SK-N-SH (cell line): ENCODE measurements at regions not wholly inside any gene's neighbourhood (a gene's known extent, or its start where the extent isn't known, plus 50 kb on each side); places are given as distances from the start of the nearest gene placed in this dataset.

Experiments used
- CTCF ChIA-PET: fragments of 300-600, 350-600 bp; formaldehyde crosslinking; extraction: SDS; loops from one replicate; lab custom pipeline; 2021; lab: Yijun Ruan, JAX
- POLR2A ChIA-PET: fragments of 350-600 bp; sonication (Branson Sonifier 250); formaldehyde crosslinking; extraction: SDS; loops from one replicate; lab custom pipeline; 2020; ENCODE audit warnings: antibody characterized with exemption, inconsistent platforms; lab: Yijun Ruan, JAX
- DNase-seq: peaks from one replicate; pipeline ENCODE4 v3.0.0; 2012
- H2AFZ ChIP-seq: fragments of 200-600 bp; sonication (generic); 2 replicates; pipeline ENCODE4 v1.8.1; 2016; ENCODE audit warnings: antibody characterized with exemption, mild to moderate bottlenecking, low read depth
- H3F3A ChIP-seq: fragments of 200-600 bp; sonication (generic); replicated peaks from 2 replicates; pipeline ENCODE3; 2016; ENCODE audit warnings: antibody characterized with exemption, mild to moderate bottlenecking; ENCODE audit not compliant: insufficient read depth
- H3K27ac ChIP-seq, 2 experiments: fragments of 200-500 bp in 1 of 2; fragments of 200-600 bp in 1 of 2; sonication (Bioruptor generic) in 1 of 2; sonication (generic), shearing (Covaris generic) in 1 of 2; 2 replicates each; pipeline versions ENCODE4 v1.5.1 to v1.6.1; 2014 to 2016; ENCODE audit warnings: low read depth in 2 of 2, inconsistent platforms in 1 of 2, low read length in 1 of 2, mild to moderate bottlenecking in 1 of 2, mixed read lengths in 1 of 2
- H3K27me3 ChIP-seq: fragments of 200-600 bp; sonication (generic), shearing (Covaris generic); 2 replicates; pipeline ENCODE4 v1.6.1; 2016; ENCODE audit warnings: mixed run types; ENCODE audit not compliant: insufficient read depth
- H3K36me3 ChIP-seq, 2 experiments: fragments of 200-500 bp in 1 of 2; fragments of 200-600 bp in 1 of 2; sonication (Bioruptor generic) in 1 of 2; sonication (generic) in 1 of 2; replicated peaks in 1 of 2; 2 replicates each; pipeline versions ENCODE3 to v1.5.1; 2014 to 2016; ENCODE audit warnings: low read length in 1 of 2, mild to moderate bottlenecking in 1 of 2; ENCODE audit not compliant: insufficient read depth in 2 of 2, control insufficient read depth in 1 of 2
- H3K4me1 ChIP-seq, 2 experiments: fragments of 200-500 bp in 1 of 2; fragments of 200-600 bp in 1 of 2; sonication (Bioruptor generic) in 1 of 2; sonication (generic), shearing (Covaris generic) in 1 of 2; 2 replicates each; pipeline versions ENCODE4 v1.5.1 to v1.6.1; 2014 to 2016; ENCODE audit warnings: low read depth in 1 of 2, low read length in 1 of 2, mixed run types in 1 of 2; ENCODE audit not compliant: insufficient read depth in 2 of 2, control insufficient read depth in 1 of 2
- H3K4me2 ChIP-seq: fragments of 200-600 bp; sonication (generic), shearing (Covaris generic); 2 replicates; pipeline ENCODE4 v1.6.1; 2017; ENCODE audit warnings: mixed run types
- H3K4me3 ChIP-seq, 2 experiments: fragments of 200-500 bp in 1 of 2; fragments of 200-600 bp in 1 of 2; sonication (Bioruptor generic) in 1 of 2; sonication (generic), shearing (Covaris generic) in 1 of 2; 2 replicates each; pipeline versions ENCODE4 v1.5.1 to v1.8.1; 2014 to 2016; ENCODE audit warnings: low read depth in 2 of 2, inconsistent platforms in 1 of 2, low read length in 1 of 2, mild to moderate bottlenecking in 1 of 2, mixed read lengths in 1 of 2, moderate library complexity in 1 of 2
- H3K79me2 ChIP-seq: fragments of 200-600 bp; sonication (generic); 2 replicates; pipeline ENCODE4 v1.8.1; 2017; ENCODE audit warnings: mild to moderate bottlenecking; ENCODE audit not compliant: insufficient read depth
- H3K9ac ChIP-seq: fragments of 200-600 bp; sonication (generic); 2 replicates; pipeline ENCODE4 v1.6.1; 2017; ENCODE audit warnings: mixed run types
- H3K9me2 ChIP-seq: fragments of 200-600 bp; sonication (generic); 2 replicates; pipeline ENCODE4 v1.6.1; 2017; ENCODE audit warnings: mixed run types
- H3K9me3 ChIP-seq: fragments of 200-600 bp; sonication (generic); 2 replicates; pipeline ENCODE4 v1.6.1; 2017; ENCODE audit warnings: mixed run types, mild to moderate bottlenecking, moderate library complexity
- H4K20me1 ChIP-seq: fragments of 200-600 bp; sonication (generic); 2 replicates; pipeline ENCODE4 v1.6.1; 2017; ENCODE audit warnings: mild to moderate bottlenecking, mixed run types; ENCODE audit not compliant: insufficient read depth
- CTCF ChIP-seq: fragments of 200-600 bp; sonication (generic); IDR thresholded peaks from 2 replicates; pipeline ENCODE4 v1.6.1; 2017; ENCODE audit warnings: antibody characterized with exemption, mild to moderate bottlenecking, moderate library complexity
- EZH2phosphoT487 ChIP-seq: fragments of 200-600 bp; sonication (generic); IDR thresholded peaks from 2 replicates; pipeline ENCODE4 v1.6.1; 2017; ENCODE audit warnings: low read depth, mixed run types, mild to moderate bottlenecking, antibody characterized with exemption, moderate library complexity, borderline replicate concordance
- FOSL2 ChIP-seq: IDR thresholded peaks from 2 replicates; pipeline ENCODE4 v1.4.0; 2012; ENCODE audit warnings: low read depth, mild to moderate bottlenecking, moderate library complexity, borderline replicate concordance
- FOXJ3 ChIP-seq: sonication (generic); formaldehyde crosslinking; IDR thresholded peaks from 2 replicates; pipeline ENCODE4 v1.5.1; 2020; ENCODE audit warnings: mild to moderate bottlenecking, missing genetic modification reagents
- FOXM1 ChIP-seq: IDR thresholded peaks from 2 replicates; pipeline ENCODE4 v1.4.0; 2012; ENCODE audit warnings: low read depth, mild to moderate bottlenecking
- JUND ChIP-seq: IDR thresholded peaks from 2 replicates; pipeline ENCODE4 v1.4.0; 2012
- MEF2A ChIP-seq: IDR thresholded peaks from 2 replicates; pipeline ENCODE4 v1.4.0; 2012; ENCODE audit warnings: low read depth, borderline replicate concordance
- NFIC ChIP-seq: IDR thresholded peaks from 2 replicates; pipeline ENCODE4 v1.4.0; 2012; ENCODE audit warnings: borderline replicate concordance
- NRF1 ChIP-seq: IDR thresholded peaks from 2 replicates; pipeline ENCODE4 v1.6.1; 2012; ENCODE audit warnings: low read depth, mild to moderate bottlenecking, low read length
- POLR2AphosphoS5 ChIP-seq: IDR thresholded peaks from 2 replicates; pipeline ENCODE4 v1.6.1; 2012; ENCODE audit warnings: low read depth, low read length
- RFX5 ChIP-seq: IDR thresholded peaks from 2 replicates; pipeline ENCODE4 v1.6.1; 2012; ENCODE audit warnings: mild to moderate bottlenecking, improper control_type of control experiment, low read length
- RXRA ChIP-seq: IDR thresholded peaks from 2 replicates; pipeline ENCODE4 v1.4.0; 2012; ENCODE audit warnings: low read depth, mild to moderate bottlenecking, borderline replicate concordance
- SIN3A ChIP-seq: IDR thresholded peaks from 2 replicates; pipeline ENCODE4 v1.6.1; 2012; ENCODE audit warnings: low read depth, mild to moderate bottlenecking, low read length, moderate library complexity, borderline replicate concordance
- SMC3 ChIP-seq: IDR thresholded peaks from 2 replicates; pipeline ENCODE4 v1.6.1; 2012; ENCODE audit warnings: low read depth, low read length, improper control_type of control experiment
- TCF12 ChIP-seq: IDR thresholded peaks from 2 replicates; pipeline ENCODE4 v1.4.0; 2012
- TEAD4 ChIP-seq: IDR thresholded peaks from 2 replicates; pipeline ENCODE4 v1.4.0; 2012; ENCODE audit warnings: mild to moderate bottlenecking, borderline replicate concordance; ENCODE audit not compliant: insufficient read depth
- YY1 ChIP-seq: IDR thresholded peaks from 2 replicates; pipeline ENCODE4 v1.4.0; 2012; ENCODE audit warnings: low read depth, mild to moderate bottlenecking
- WGBS: methylation state at CpG from one replicate; pipeline ENCODE4 v1.1.6; 2017; ENCODE audit warnings: low lambda C conversion rate; 5-methylcytosine and 5-hydroxymethylcytosine counted together
- TF ChIP-seq, protein P1 (sequence below): IDR thresholded peaks from 2 replicates; pipeline ENCODE4 v1.4.0; 2012; ENCODE audit warnings: low read depth, borderline replicate concordance
- TF ChIP-seq, protein P2 (sequence below): fragments of 150-350 bp; IDR thresholded peaks from 2 replicates; pipeline ENCODE4 v1.6.1; 2016; ENCODE audit warnings: mild to moderate bottlenecking, low read depth, low read length

DNA sequence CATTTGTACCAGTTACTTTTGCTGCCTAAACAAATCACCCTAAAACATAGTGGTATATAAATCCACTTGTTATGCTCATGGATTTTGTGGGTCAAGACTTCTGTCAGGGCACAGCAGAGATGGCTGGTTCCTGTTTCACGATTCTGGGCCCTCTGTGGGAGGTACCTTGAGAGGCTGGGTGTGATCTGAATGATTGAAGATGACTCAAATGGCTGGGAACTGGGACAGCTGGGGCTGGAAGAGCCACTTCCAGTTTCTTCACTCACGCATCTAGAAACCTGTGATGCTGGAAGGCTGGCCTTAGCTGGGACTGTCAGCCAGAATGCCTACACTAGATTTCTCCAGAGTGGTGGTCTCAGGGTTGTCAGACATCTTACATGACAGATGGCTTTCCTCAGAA is 88.1 kb downstream of the KIF4B start:
- DNase-seq: no peak

More for the DNA sequence above, 88.1 kb downstream of the KIF4B start:
- ChIA-PET POLR2A (no interaction called here), CTCF (interaction anchor here (1.1 to 1.6 kb wide), 3 partner anchors 10 to 451 kb away, joined by 3 to 5 read pairs (median 3); no protein-coding TSS in a partner anchor)
- Histone ChIP-seq H4K20me1 (no peaks in the 10 kb centered on the region), H2AFZ (no peak overlapping the region), H3K9me2 (no peaks in the 10 kb centered on the region), H3K9ac (no peak overlapping the region), H3K9me3 (no peaks in the 10 kb centered on the region), H3K36me3 (no peaks in the 10 kb centered on the region), H3K4me3 (no peak overlapping the region), H3K27me3 (no peaks in the 10 kb centered on the region), H3K27ac (no peak overlapping the region), H3K4me2 (no peak overlapping the region), H3K4me1 (peaks cover 0 to 6% of the 10 kb centered on the region in 2 experiments; a peak in 2 of 4 replicates), H3K79me2 (no peaks in the 10 kb centered on the region), H3F3A (no peaks in the 10 kb centered on the region)
- TF ChIP-seq FOXM1 (no peak), RXRA (no peak), EZH2phosphoT487 (no peak), FOSL2 (no peak), POLR2AphosphoS5 (no peak), FOXJ3 (CRISPR knock-in tag) (no peak), JUND (no peak), SIN3A (no peak), MEF2A (no peak), SMC3 (no peak), CTCF (no peak), NFIC (no peak), YY1 (no peak), TEAD4 (no peak), NRF1 (no peak), RFX5 (no peak), TCF12 (no peak)
- TF ChIP-seq, protein P1, sequence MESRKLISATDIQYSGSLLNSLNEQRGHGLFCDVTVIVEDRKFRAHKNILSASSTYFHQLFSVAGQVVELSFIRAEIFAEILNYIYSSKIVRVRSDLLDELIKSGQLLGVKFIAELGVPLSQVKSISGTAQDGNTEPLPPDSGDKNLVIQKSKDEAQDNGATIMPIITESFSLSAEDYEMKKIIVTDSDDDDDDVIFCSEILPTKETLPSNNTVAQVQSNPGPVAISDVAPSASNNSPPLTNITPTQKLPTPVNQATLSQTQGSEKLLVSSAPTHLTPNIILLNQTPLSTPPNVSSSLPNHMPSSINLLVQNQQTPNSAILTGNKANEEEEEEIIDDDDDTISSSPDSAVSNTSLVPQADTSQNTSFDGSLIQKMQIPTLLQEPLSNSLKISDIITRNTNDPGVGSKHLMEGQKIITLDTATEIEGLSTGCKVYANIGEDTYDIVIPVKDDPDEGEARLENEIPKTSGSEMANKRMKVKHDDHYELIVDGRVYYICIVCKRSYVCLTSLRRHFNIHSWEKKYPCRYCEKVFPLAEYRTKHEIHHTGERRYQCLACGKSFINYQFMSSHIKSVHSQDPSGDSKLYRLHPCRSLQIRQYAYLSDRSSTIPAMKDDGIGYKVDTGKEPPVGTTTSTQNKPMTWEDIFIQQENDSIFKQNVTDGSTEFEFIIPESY: no peak
- TF ChIP-seq, protein P2, sequence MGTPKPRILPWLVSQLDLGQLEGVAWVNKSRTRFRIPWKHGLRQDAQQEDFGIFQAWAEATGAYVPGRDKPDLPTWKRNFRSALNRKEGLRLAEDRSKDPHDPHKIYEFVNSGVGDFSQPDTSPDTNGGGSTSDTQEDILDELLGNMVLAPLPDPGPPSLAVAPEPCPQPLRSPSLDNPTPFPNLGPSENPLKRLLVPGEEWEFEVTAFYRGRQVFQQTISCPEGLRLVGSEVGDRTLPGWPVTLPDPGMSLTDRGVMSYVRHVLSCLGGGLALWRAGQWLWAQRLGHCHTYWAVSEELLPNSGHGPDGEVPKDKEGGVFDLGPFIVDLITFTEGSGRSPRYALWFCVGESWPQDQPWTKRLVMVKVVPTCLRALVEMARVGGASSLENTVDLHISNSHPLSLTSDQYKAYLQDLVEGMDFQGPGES: no peak
- WGBS: 43% methylated on average over 2 of the region's 2 CpGs
